ENCODE measurements at regions not wholly inside any gene's neighbourhood (a gene's known extent, or its start where the extent isn't known, plus 50 kb on each side); places are given as distances from the start of the nearest gene placed in this dataset.
A peak's percentile ranks its signal among the peaks of the same experiment; 100 is the strongest.

GRCh38 chr11:33455867-33456463 is 198.8 kb downstream of the HIPK3 start:
- no peaks in the 10 kb centered on the region for H3K36me3 ChIP-seq
- no peaks in the 10 kb centered on the region for H3K9me3 ChIP-seq
- H3K4me3 ChIP-seq, result no peak overlapping the region
- H3K27me3 ChIP-seq (replicated peaks; ENCODE audit: insufficient read depth), result no peaks in the 10 kb centered on the region
- no peak for TF ChIP-seq CTCF (IDR thresholded peaks at IDR 0.05)
- no peak for ATAC-seq (ENCODE audit: insufficient number of reproducible peaks, low FRiP score, low read depth)
- no peak for DNase-seq (ENCODE audit: low spot score)
- no peaks in the 10 kb centered on the region for H3K4me1 ChIP-seq (ENCODE audit: control insufficient read depth in 1 of 2, low read depth in 2 of 2)
- no peak overlapping the region for H3K27ac ChIP-seq

GRCh38 chr11:33454264-33454663 is 197.1 kb downstream of the HIPK3 start:
- no peak for ATAC-seq (ENCODE audit: insufficient number of reproducible peaks, low FRiP score, low read depth)
- Histone ChIP-seq H3K4me1 (ENCODE audit: control insufficient read depth in 1 of 2, low read depth in 2 of 2) (no peaks in the 10 kb centered on the region), H3K9me3 (no peaks in the 10 kb centered on the region), H3K36me3 (no peaks in the 10 kb centered on the region), H3K4me3 (no peak overlapping the region), H3K27me3 (replicated peaks; ENCODE audit: insufficient read depth) (no peaks in the 10 kb centered on the region), H3K27ac (no peak overlapping the region)
- no peak for TF ChIP-seq CTCF (IDR thresholded peaks at IDR 0.05)
- no peak for DNase-seq (ENCODE audit: low spot score)

GRCh38 chr11:33452836-33453624 is 195.8 kb downstream of the HIPK3 start:
- ATAC-seq (ENCODE audit: insufficient number of reproducible peaks, low FRiP score, low read depth) (peak; percentile 55), DNase-seq (ENCODE audit: low spot score) (no peak)
- TF ChIP-seq CTCF (IDR thresholded peaks at IDR 0.05), result no peak
- Histone ChIP-seq H3K4me1 (ENCODE audit: control insufficient read depth in 1 of 2, low read depth in 2 of 2) (no peaks in the 10 kb centered on the region), H3K36me3 (no peaks in the 10 kb centered on the region), H3K27ac (no peak overlapping the region), H3K4me3 (no peak overlapping the region), H3K27me3 (replicated peaks; ENCODE audit: insufficient read depth) (no peaks in the 10 kb centered on the region), H3K9me3 (no peaks in the 10 kb centered on the region)

- Histone ChIP-seq H3K9me3 (no peaks in the 10 kb centered on the region), H3K4me3 (no peak overlapping the region), H3K27ac (no peak overlapping the region), H3K4me1 (ENCODE audit: control insufficient read depth in 1 of 2, low read depth in 2 of 2) (no peaks in the 10 kb centered on the region), H3K27me3 (replicated peaks; ENCODE audit: insufficient read depth) (no peaks in the 10 kb centered on the region), H3K36me3 (no peaks in the 10 kb centered on the region)
- no peak for ATAC-seq (ENCODE audit: insufficient number of reproducible peaks, low FRiP score, low read depth)
- DNase-seq (ENCODE audit: low spot score), result no peak
- no peak for TF ChIP-seq CTCF (IDR thresholded peaks at IDR 0.05)
Observed at GRCh38 chr11:33451364-33451763, 194.2 kb downstream of the HIPK3 start.

- peaks cover 0 to 11% of the 10 kb centered on the region in 2 donors for H3K4me1 ChIP-seq (ENCODE audit: control insufficient read depth in 1 of 2, low read depth in 2 of 2)
- DNase-seq (ENCODE audit: low spot score) (no peak), ATAC-seq (ENCODE audit: insufficient number of reproducible peaks, low FRiP score, low read depth) (no peak)
- H3K27me3 ChIP-seq (replicated peaks; ENCODE audit: insufficient read depth), result no peaks in the 10 kb centered on the region
- no peak overlapping the region for H3K27ac ChIP-seq
- no peaks in the 10 kb centered on the region for H3K36me3 ChIP-seq
- no peak for TF ChIP-seq CTCF (IDR thresholded peaks at IDR 0.05)
- H3K9me3 ChIP-seq, result no peaks in the 10 kb centered on the region
- no peak overlapping the region for H3K4me3 ChIP-seq
Observed at GRCh38 chr11:33449798-33450197, 192.6 kb downstream of the HIPK3 start.

All from thoracic aorta (tissue), 2 donors.